Right lobe of liver (tissue), 4 donors: ENCODE measurements at regions not wholly inside any gene's neighbourhood (a gene's known extent, or its start where the extent isn't known, plus 50 kb on each side); places are given as distances from the start of the nearest gene placed in this dataset.

Source experiments
- CTCF ChIP-seq, 4 donors: fragments of 200-600 bp in 3 of 4; fragments of 450-650 bp in 1 of 4; IDR thresholded peaks; one replicate each; pipeline versions ENCODE4 v1.5.1 to v1.8.0; 2016 to 2022; ENCODE audit warnings: antibody characterized with exemption in 4 of 4, mild to moderate bottlenecking in 2 of 4
- POLR2A ChIP-seq: fragments of 450-650 bp; IDR thresholded peaks from one replicate; pipeline ENCODE4 v1.6.1; 2017; ENCODE audit warnings: antibody characterized with exemption, mild to moderate bottlenecking
- donor health status: DM: no; HTN: no; CAD: no.
- donor health status: DM: no; HTN: no; CAD: no.
- donor health status: DM: no; HTN: yes; CAD: no.

- TF ChIP-seq CTCF (IDR thresholded peaks at IDR 0.05) (no peak), POLR2A (no peak)
These were observed 91.3 kb upstream of the HEY2 start for GRCh38 chr6:125658136-125658535.
